Skeletal muscle tissue (tissue), 3 donors: ENCODE measurements at regions not wholly inside any gene's neighbourhood (a gene's known extent, or its start where the extent isn't known, plus 50 kb on each side); places are given as distances from the start of the nearest gene placed in this dataset.

Experiments used
- H3K27ac ChIP-seq: one replicate; pipeline ENCODE4 v1.7.0; 2013; ENCODE audit warnings: mild to moderate bottlenecking, low read depth, low read length, inconsistent platforms
- H3K27me3 ChIP-seq, 3 donors: one replicate each; pipeline ENCODE4 v1.7.0; 2013; ENCODE audit warnings: low read length in 3 of 3; ENCODE audit not compliant: control insufficient read depth in 3 of 3, insufficient read depth in 3 of 3
- H3K36me3 ChIP-seq, 3 donors: one replicate each; pipeline ENCODE4 v1.7.0; 2013; ENCODE audit warnings: low read length in 3 of 3; ENCODE audit not compliant: control insufficient read depth in 3 of 3, insufficient read depth in 3 of 3
- H3K4me1 ChIP-seq, 3 donors: one replicate each; pipeline ENCODE4 v1.7.0; 2013; ENCODE audit warnings: low read length in 3 of 3, mild to moderate bottlenecking in 3 of 3; ENCODE audit not compliant: control insufficient read depth in 3 of 3, insufficient read depth in 3 of 3
- H3K4me3 ChIP-seq, 3 donors: one replicate each; pipeline ENCODE4 v1.7.0; 2013; ENCODE audit warnings: low read length in 3 of 3
- H3K9ac ChIP-seq, 3 donors: one replicate each; pipeline ENCODE4 v1.7.0; 2013; ENCODE audit warnings: low read length in 3 of 3, mild to moderate bottlenecking in 3 of 3, moderate library complexity in 2 of 3, low read depth in 1 of 3
- H3K9me3 ChIP-seq, 3 donors: one replicate each; pipeline ENCODE4 v1.7.0; 2013; ENCODE audit warnings: low read length in 3 of 3; ENCODE audit not compliant: control insufficient read depth in 3 of 3
- donor health status: Osteomylitis.

GRCh38 chr17:77300016-77300686 is 159.4 kb downstream of the SEC14L1 start:
- H3K9me3 ChIP-seq: peaks cover 0 to 2% (median 0%) of the 10 kb centered on the region in 3 donors
- no peaks in the 10 kb centered on the region for H3K27me3 ChIP-seq
- peaks cover 0 to 3% (median 0%) of the 10 kb centered on the region in 3 donors for H3K36me3 ChIP-seq
- H3K4me3 ChIP-seq: no peak overlapping the region
- H3K27ac ChIP-seq: no peak overlapping the region
- peaks cover 0 to 11% (median 8%) of the 10 kb centered on the region in 3 donors for H3K4me1 ChIP-seq
- H3K9ac ChIP-seq: no peak overlapping the region

GRCh38 chr17:77301694-77302266 is 161.0 kb downstream of the SEC14L1 start:
- Histone ChIP-seq H3K27ac (no peak overlapping the region), H3K4me3 (no peak overlapping the region), H3K27me3 (no peaks in the 10 kb centered on the region), H3K9ac (no peak overlapping the region), H3K36me3 (peaks cover 0 to 3% (median 0%) of the 10 kb centered on the region in 3 donors), H3K9me3 (peaks cover 0 to 2% (median 0%) of the 10 kb centered on the region in 3 donors), H3K4me1 (peaks cover 3 to 18% (median 14%) of the 10 kb centered on the region in 3 donors)

GRCh38 chr17:77302682-77303081 is 161.9 kb downstream of the SEC14L1 start:
- Histone ChIP-seq H3K4me3 (no peak overlapping the region), H3K9ac (no peak overlapping the region), H3K4me1 (peaks cover 10 to 27% (median 23%) of the 10 kb centered on the region in 3 donors), H3K27me3 (no peaks in the 10 kb centered on the region), H3K27ac (no peak overlapping the region), H3K9me3 (peaks cover 0 to 2% (median 0%) of the 10 kb centered on the region in 3 donors), H3K36me3 (no peaks in the 10 kb centered on the region)

GRCh38 chr17:77303620-77304019 is 162.9 kb downstream of the SEC14L1 start:
- no peak overlapping the region for H3K27ac ChIP-seq
- H3K36me3 ChIP-seq: no peaks in the 10 kb centered on the region
- peaks cover 0 to 2% (median 0%) of the 10 kb centered on the region in 3 donors for H3K9me3 ChIP-seq
- no peak overlapping the region for H3K4me3 ChIP-seq
- H3K27me3 ChIP-seq: no peaks in the 10 kb centered on the region
- H3K9ac ChIP-seq: no peak overlapping the region
- H3K4me1 ChIP-seq: peaks cover 16 to 35% (median 32%) of the 10 kb centered on the region in 3 donors

- Histone ChIP-seq H3K27me3 (no peaks in the 10 kb centered on the region), H3K9ac (no peak overlapping the region), H3K27ac (no peak overlapping the region), H3K4me1 (peaks cover 22 to 40% (median 38%) of the 10 kb centered on the region in 3 donors), H3K9me3 (no peaks in the 10 kb centered on the region), H3K36me3 (no peaks in the 10 kb centered on the region), H3K4me3 (no peak overlapping the region)
These were observed 163.4 kb downstream of the SEC14L1 start for GRCh38 chr17:77304051-77304745.

GRCh38 chr17:77304746-77305473 is 164.1 kb downstream of the SEC14L1 start:
- Histone ChIP-seq H3K4me1 (peaks cover 28 to 42% (median 41%) of the 10 kb centered on the region in 3 donors), H3K27me3 (no peaks in the 10 kb centered on the region), H3K27ac (no peak overlapping the region), H3K4me3 (no peak overlapping the region), H3K9me3 (no peaks in the 10 kb centered on the region), H3K36me3 (no peaks in the 10 kb centered on the region), H3K9ac (no peak overlapping the region)

- peaks cover 0 to 4% (median 0%) of the 10 kb centered on the region in 3 donors for H3K36me3 ChIP-seq
- H3K4me3 ChIP-seq: no peak overlapping the region
- peaks cover 28 to 42% (median 41%) of the 10 kb centered on the region in 3 donors for H3K4me1 ChIP-seq
- no peak overlapping the region for H3K9ac ChIP-seq
- no peak overlapping the region for H3K27ac ChIP-seq
- no peaks in the 10 kb centered on the region for H3K27me3 ChIP-seq
- no peaks in the 10 kb centered on the region for H3K9me3 ChIP-seq
These were observed 165.4 kb downstream of the SEC14L1 start for GRCh38 chr17:77306048-77306789.

- H3K27ac ChIP-seq: peak overlapping the region; percentile 7
- no peaks in the 10 kb centered on the region for H3K27me3 ChIP-seq
- no peaks in the 10 kb centered on the region for H3K9me3 ChIP-seq
- peak overlapping the region in 1 of 3 donors; percentile 10 for H3K9ac ChIP-seq
- H3K36me3 ChIP-seq: peaks cover 0 to 4% (median 0%) of the 10 kb centered on the region in 3 donors
- H3K4me3 ChIP-seq: no peak overlapping the region
- peaks cover 28 to 42% (median 41%) of the 10 kb centered on the region in 3 donors for H3K4me1 ChIP-seq
These were observed 166.2 kb downstream of the SEC14L1 start for GRCh38 chr17:77306790-77307478.
